Ecto neural progenitor cell (in vitro differentiated cells): ENCODE measurements at regions not wholly inside any gene's neighbourhood (a gene's known extent, or its start where the extent isn't known, plus 50 kb on each side); places are given as distances from the start of the nearest gene placed in this dataset.
A peak's percentile ranks its signal among the peaks of the same experiment; 100 is the strongest.

ENCODE experiments used
- DNase-seq: peaks from one replicate; pipeline ENCODE4 v3.0.0-alpha.2; 2018; ENCODE audit warnings: low spot score

DNA sequence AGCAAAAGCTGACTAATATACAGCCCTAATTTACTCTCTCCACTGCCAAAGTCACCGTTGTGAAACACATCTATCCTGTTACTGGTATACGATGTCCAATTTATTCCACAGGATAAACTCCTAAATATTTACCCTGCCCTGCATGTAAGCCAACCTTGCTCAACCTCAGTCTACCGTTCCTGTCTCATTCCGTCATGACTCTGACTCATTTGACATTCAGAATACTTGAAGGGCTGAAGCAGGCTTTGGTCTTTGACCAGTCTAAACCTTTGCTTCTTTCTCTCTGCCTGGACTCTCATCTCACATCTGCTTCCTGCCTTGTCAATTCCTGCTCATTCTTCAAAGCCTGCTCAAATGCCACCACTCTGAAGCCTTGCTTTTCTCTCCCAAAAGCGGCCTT lies 157.5 kb downstream of the SCP2D1 start:
- peak; percentile 19 for DNase-seq

DNA sequence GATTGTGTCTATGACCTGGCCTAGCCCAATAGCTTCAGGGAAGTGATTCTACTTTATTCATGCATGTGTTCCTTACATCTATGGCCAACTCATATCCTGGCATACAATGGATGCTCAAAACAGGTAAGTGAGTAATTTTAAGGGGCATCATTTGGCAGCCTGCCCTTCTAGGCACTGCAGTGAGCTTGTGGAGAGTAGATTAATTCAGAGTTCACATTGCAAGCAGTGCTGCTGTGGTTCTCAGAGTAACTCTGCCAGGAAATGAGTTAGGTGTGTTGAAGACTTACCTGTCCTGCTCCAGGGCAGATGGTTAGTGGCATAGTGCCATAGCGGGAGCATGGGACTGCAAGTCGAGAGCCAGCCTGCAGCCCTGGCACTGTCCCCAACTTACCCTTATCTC lies 158.0 kb downstream of the SCP2D1 start:
- peak; percentile 5 for DNase-seq

DNA sequence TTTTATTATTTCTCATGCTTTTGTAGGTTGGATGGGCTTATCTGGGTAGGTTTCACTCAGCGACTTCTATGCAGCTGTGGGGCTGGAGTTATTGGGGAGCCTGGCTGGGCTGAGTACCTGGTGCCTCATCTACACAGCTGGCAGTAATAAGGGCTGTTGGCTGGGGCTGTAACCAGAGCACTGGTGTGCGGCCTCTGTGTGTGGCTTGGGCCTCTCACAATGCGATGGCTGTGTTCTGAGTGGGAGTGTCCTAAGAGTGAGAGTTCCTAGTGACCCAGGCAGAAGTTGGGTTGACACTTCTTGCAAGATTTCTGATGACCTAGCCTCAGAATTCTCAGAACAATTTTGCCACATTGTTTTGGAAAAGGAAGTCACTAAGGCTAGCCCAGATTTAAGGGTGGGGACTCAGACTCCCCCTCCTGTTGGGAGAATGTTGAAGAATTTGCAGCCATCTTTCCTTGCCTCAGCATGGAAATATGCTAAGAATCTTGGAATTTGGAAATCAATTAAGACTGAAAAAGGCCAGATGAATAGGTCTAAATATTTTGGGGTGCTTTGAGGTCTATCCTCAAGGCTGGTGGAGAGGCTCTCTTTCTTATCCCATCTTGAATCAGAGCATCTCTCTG lies 158.8 kb downstream of the SCP2D1 start:
- peak; percentile 32 for DNase-seq

DNA sequence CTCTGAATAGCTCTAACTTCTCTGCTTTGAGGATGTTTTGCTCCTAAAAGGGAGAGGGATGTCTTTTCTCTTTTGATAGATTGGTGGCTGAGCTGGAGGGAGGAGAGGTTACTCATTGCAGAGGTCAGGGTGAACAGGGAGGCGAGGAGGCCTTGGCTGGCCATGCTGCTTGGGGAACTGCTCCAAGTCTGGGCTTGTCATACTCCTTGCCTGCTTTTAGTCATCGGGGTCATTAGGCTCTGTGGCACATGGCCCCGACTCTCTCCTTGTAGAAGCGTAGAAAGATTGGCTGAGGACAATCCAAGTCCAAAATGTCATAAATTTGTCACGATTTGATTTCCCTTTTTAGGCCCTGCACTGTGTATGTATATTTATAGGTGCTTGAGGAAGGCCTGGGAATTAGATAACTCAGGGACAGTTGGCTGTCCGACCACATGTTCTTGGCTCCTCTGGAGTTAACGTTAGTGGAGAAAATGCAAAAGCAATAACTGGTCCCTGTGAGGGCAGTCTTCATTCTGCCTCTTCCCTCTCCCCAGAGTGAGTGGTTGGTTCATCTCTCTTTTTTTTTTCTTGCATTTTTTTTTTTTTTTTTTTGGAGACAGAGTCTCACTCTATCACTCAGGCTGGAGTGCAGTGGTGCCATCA lies 160.1 kb downstream of the SCP2D1 start:
- DNase-seq = peak; percentile 10

DNA sequence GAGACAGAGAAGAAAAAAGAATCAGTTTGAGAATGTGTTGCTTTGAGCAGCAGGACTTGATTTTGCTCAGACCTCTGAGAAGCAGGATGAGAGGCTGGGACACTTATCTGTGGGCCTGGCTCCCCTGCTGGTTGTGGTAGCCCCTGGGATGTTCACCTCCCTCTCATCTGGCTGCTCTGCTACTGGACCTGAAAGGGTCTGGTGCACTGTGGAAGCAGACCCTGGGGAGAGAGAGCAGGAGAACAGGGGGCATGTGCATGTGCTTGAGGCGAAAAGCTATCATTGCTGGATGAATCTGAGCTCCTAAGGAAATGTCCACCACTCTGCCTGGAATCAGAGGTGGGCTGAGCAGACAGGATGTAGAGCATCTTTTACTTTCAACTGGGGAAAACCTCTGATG lies 161.1 kb downstream of the SCP2D1 start:
- peak; percentile 26 for DNase-seq

DNA sequence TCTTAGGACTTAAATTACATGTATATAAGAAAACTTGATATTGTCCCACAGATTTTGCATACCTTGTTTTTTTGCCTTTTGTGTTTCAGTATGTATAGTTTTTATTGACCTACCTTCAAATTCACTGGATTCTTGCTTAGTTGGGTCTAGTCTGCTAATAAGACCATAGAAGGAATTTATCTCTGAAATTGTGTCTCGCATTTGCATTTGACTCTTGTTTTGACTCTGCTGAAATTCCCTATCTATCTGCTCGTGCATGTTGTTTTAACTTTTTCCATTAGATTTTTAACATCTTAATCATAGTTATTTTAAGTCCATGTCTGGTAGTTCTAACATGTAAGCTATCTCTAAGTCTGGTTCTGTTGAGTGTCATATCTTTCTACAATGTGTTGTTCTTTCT lies 163.9 kb downstream of the SCP2D1 start:
- no peak for DNase-seq

DNA sequence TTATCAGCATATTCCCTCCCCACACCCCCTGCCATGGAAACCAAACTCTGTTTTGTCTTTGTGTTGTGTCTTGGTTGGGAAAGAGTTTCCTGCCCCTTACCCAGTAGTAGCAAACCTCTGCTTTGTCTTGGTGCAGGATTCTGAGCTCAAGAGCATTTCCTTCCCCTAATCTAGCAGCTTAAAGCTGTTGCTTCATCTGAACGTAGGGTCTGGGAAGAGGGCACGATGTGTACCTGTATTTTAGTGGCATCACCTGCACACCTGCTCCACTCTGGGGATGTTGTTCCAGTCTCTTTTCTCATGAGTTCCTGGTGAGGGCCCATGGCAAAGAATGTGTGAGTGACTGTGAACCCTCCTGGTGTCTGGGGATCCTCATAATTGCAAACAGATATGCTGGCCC lies 164.7 kb downstream of the SCP2D1 start:
- peak; percentile 23 for DNase-seq

DNA sequence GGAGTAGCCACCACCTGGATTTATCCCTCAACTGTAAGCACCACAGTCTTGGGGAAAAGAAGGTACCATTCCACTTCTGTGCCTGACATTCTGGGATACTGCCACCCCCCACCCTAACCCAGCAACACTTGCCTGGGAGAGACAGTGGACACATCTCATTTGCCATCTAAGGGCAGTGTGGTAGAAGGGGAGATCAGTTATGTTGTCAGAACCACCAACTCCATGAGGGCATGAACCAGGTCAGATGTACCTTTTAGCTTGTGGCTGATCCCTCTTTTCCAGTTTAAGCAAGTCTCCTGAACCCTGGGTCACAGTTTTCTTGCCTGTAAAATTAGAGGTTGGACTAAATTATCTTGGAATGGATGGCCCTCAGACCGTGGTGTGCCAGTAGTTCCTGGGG lies 165.5 kb downstream of the SCP2D1 start:
- DNase-seq = no peak

DNA sequence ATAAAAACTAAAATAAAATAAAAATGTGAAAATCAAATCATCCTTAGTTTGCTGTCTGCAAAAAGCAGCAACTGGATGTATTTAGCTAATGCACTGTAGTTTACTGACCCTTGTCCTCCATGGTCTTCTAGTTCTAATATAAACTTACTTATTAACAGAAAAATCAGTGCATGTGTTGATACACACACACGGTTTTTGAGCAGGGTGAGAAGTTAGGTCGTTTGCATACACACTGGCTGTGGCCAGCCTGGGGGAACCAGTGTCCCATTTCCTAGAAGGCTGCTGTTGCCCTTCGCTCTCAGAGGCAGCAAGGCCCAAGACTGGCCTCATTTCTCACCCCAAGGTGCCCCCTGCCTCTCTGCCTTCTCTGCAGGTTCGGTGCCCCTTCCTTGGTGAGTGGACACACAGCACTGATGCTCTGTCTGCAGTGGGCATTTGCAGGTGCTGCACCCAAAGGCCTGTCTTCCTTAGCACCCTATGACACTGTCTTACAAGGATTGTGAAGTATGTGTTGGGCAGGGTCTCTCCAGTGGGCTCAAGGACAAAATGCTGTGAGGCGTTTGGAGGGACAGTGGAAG lies 168.5 kb downstream of the SCP2D1 start:
- peak; percentile 26 for DNase-seq

DNA sequence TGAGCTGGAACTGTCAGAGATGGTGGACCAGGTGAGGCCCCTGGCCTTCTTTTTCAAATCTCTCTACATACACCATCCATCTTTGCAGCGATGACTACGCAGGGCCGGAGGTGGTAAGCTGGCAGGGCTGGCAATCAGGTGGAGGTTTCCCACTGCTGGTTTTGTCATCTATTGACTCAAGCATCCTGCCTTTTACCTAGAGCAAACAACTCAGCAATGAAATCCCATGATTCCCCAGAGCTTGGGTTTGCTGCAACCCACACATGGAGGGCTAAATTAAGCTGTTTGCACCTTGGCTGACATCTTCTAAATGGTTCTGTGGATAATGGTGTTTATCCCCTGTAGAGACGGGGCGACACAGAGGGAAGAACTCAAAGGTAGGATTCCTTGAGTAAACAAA lies 170.2 kb downstream of the SCP2D1 start:
- DNase-seq = peak; percentile 27

DNA sequence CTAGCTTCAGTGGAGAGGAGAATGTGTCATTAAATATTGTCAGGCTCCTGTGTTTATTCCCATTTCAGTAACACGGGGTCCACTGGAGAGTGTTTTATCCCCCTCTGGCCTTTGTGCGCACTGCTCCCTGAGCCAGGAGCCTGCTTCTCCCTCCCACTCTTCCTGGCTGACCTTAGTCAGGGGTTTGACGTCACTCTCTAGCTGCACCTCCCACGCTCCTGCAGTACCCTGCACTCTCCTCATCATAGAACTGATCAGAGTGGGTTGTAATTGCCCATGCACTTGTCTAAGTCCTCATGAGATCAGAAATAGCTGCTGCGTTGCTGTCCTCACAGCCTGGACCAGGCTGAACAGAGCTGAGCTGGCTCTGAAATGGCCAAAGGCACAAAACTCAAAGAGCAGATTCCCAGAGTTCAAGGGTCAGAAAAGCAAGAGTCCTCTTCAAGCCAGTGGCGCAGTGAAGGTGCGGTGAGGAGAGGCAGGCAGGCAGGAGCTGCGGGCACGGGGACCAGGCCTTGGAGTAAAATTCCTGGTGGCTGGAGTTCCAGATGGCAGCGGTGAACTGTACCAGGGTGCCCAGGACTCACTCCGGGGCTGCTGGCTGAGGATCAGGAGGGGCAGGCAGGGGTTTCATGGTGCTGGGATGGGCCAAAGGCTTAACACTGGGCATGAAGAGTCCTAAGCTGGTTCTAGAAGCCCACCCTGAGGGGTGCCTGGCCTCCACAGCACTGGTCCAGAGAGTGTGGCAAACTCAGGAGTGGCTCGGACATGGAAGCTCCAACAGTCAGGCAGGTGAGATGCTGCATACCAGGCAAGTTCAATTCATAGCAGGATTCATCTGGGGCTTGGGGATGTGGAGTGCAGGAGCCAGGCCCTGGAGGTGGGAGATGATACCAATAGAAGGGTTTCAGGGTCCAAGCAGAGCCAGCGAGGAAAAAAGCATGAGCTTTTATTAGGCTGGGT lies 170.9 kb downstream of the SCP2D1 start:
- DNase-seq = peak; percentile 39

DNA sequence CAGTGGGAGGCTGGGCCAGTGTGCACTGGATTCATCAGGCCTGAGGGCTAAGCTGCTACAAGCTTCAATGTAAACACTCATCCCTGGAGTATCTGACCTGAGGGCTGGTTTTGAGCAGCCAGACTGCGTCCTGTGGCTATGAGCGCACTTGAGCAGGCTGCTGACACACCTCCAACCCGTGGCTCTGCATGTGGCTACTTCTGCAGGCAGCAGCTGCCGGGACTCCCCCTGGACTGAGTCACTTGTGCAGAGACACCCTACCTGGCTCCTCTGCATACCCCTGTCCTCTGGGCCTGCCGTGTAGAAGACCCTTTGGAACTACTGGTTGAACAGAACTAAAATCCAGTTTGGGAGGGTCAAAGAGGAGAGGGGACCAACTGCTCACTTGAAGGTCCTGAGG lies 172.0 kb downstream of the SCP2D1 start:
- DNase-seq = peak; percentile 31

DNA sequence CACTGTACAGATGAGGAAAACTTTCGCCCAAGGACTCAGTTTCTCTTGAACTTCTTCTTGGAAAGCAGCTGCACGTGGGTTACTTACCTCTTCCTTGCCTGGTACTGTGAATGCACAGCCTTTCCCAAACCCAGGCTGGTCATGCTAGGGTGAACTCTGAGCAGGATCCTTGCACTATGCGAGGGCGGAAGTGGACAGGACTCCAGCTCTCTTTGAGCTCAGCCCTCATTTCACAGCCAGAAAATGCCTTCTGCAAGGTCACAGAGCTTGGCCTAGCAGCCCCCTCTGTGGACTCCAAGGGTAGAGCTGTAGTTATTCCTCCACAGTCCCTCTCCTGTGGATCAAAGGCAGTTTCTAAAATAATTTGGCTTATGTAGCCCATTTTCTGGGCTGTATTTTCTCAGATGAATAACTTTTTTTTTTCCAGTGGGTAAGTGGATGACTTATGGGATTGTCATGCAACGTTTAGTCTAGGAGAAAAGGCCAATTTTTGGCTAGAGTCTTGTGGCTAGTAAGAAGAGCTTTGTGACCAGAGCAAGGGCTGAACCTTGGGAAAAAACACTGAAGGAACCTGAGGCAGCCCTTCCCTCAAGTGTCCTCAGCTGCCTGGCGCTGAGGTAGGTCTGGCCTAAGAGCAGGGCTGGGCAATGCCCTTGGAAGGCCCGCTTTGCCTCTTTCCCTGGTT lies 172.7 kb downstream of the SCP2D1 start:
- peak; percentile 20 for DNase-seq

DNA sequence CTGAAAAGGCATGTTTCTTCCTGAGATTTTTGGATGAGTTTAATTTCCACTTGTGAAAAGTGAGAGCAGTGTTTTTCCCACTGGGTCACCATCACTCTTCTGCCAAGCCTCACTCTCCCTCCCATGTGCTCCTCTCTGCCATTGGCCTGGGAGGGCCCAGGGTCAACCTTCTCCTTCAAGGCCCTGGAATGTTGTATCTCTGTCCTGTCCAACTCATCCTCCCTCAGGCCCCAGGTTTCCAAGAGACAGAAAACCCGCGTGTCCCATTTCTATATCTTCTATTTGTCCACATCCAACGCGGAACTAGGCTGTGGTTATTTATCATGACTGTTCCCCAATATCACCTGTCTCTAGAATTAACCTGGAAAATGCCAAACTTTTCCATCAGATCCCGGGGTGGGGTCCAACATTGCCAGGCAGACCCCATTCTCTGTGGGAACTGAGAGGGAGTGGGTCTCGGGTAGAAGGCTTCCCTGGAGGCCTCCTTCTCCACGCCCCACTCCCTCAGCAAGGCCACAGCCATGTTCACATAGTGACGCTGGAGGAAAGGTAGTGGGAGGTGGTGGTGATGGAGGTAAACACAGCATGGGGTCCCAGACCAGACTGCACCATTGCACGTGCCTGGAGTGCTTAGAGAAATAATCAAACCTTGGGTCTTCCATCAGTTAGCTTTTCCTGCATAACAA lies 173.5 kb downstream of the SCP2D1 start:
- peak; percentile 32 for DNase-seq

DNA sequence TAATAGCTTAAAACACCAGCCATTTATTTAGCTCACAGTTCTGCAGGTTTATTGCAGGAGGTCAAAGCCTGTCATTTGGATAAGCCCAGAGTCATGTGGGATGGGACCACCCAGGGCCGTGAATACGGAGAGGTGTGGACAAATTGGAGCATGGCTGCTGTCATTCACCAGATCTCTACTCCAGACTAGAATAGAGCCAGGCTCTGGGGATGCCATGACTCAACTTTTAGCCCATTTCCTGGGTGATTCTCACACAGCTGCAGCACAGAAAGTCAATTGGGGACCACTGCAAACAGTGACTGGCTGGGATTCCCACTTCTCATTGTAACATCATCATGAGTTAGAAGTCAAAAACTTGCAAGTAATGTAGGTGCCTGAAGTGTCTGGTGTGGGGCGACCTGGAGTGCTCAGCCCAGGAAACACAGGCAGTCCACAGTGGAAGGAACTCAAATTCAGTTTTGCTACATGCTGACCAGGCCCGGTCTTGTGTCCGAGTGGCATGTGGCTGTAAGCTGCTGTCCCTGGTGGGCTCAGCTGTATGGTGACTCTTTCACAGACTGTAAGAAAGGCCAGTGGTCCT lies 174.3 kb downstream of the SCP2D1 start:
- DNase-seq = peak; percentile 19

DNA sequence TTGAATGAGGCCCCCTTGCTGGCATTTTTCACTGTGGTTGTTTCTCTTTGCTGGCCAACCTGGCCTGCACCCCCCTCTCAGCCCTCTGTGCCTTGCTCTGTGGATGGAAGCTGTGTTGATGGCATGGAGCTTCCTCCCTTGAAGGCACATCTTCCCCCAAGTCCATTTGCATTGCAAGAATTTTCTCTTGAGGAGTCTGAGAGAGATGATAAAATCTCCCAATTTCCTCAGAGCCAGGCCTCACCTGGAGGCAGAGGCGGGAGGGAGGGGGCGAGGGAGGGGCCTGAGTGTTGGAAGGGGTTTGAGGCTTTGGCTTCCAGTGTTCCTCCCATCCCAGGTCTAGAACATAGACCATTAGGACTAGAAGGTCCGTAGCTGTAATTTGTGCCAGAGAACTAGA lies 175.1 kb downstream of the SCP2D1 start:
- peak; percentile 19 for DNase-seq

DNA sequence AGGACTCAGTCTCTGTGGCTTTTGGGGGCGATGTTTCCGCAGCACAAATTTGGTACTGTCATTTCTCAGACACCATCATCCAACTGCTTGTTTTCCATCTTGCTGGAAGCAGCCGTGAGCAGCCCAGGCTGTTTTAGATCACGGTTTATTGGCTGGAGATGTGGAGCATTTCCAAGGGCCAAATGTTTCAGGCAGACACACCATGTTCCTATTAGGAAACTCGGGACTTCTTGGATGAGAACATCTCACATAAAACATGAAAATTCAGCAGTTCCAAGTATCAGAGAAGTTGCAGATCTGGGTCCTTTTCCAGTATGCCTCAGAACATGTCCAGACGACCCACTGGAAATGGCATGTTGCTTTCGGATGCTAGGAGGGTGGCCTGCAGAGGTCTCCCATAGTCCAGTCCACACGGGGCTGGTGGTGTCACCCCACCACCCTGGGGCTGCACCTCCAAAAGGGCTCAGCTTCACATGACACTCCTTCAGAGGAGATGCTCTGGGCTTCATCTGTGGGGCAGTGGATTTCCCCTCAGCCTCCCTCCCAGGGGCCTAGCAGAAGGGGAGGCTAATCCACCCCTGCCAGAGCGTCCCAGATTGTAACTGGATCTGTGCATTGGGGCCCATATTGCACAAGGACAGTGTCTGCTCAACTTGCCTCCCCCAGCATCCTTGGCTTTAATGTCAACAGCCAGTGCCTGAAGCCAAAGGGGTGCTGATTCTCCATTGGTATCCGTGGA lies 176.3 kb downstream of the SCP2D1 start:
- DNase-seq = peak; percentile 33

DNA sequence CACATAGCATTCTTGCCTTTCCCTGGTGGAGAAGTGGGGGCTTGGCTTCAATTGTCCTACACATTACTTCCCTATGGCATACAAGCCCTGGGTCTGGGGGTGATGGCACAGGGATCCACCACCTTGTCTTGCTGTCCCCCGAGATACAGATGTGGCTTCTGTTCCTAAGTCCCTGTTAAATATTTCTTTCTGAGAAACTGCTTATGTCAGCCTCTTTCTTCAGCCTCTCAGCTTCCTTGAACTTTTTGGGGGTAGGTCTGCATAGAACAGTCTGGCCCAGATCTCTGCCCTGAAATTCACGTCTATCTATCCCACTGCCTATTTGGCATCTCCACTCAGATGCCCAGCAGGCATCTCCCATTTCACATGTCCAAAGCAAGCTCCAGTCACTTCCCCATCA lies 177.4 kb downstream of the SCP2D1 start:
- DNase-seq = no peak

DNA sequence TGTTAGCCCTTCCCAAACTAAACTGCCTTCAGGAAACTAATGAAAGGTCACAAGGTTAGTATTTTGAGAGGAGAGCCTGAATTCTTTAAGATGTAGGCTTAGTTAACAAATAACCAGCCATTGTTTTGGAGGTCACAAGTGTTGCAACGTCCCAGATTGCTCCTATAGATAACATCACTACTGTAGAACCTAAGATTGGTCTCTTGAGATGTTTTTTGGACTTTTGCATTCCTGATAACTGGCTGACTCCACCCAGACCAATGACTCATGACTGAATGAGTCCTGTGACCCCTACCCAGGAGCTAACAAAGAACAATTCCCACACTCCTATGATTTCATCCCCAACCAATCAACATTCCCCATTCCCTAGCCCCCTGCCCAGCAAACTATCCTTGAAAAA lies 178.8 kb downstream of the SCP2D1 start:
- DNase-seq = no peak

DNA sequence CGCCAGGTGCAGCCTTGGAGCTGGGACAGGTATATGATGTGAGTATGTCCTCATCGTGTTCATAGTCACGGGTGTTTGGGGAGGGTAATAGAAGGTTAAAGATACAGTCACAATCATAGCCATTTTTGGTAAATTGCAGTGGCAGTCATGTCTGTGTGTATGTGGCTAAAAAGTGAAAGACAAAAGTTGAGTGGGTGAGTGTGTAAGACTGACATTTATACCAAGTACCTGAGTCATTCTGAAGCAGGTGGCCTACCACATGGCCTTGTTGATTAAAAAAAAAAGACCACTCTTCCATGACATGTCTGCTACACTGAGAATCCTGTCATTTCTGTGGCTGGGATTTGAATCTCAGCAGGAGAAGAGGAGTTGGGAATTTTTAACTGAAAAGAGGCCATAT lies 181.9 kb downstream of the SCP2D1 start:
- DNase-seq = no peak
